Skeletal muscle satellite cell (primary cell): ENCODE measurements at regions not wholly inside any gene's neighbourhood (a gene's known extent, or its start where the extent isn't known, plus 50 kb on each side); places are given as distances from the start of the nearest gene placed in this dataset.
"Not testable (repeated sequence)": the region's sequence is repeated elsewhere in the genome, so short reads cannot be mapped to it uniquely, and the experiment has no call there.

ENCODE experiments used
- H3K27me3 ChIP-seq: 2 replicates; pipeline ENCODE4 v1.7.0; 2013; ENCODE audit warnings: low read length; ENCODE audit not compliant: control insufficient read depth, insufficient read depth
- H3K36me3 ChIP-seq: 2 replicates; pipeline ENCODE4 v1.7.0; 2013; ENCODE audit warnings: mild to moderate bottlenecking, control low read depth, low read length; ENCODE audit not compliant: insufficient read depth
- H3K4me1 ChIP-seq: 2 replicates; pipeline ENCODE4 v1.7.0; 2013; ENCODE audit warnings: low read length; ENCODE audit not compliant: control insufficient read depth, insufficient read depth
- H3K4me2 ChIP-seq: 2 replicates; pipeline ENCODE4 v1.7.0; 2013; ENCODE audit warnings: mild to moderate bottlenecking, low read length
- H3K4me3 ChIP-seq: 2 replicates; pipeline ENCODE4 v1.7.0; 2013; ENCODE audit warnings: low read length
- H3K9ac ChIP-seq: 2 replicates; pipeline ENCODE4 v1.7.0; 2013; ENCODE audit warnings: mild to moderate bottlenecking, low read depth, low read length, moderate library complexity
- H3K9me3 ChIP-seq: replicated peaks from 2 replicates; pipeline ENCODE4 v1.7.0; 2013; ENCODE audit warnings: mild to moderate bottlenecking, control low read depth, low read length

DNA sequence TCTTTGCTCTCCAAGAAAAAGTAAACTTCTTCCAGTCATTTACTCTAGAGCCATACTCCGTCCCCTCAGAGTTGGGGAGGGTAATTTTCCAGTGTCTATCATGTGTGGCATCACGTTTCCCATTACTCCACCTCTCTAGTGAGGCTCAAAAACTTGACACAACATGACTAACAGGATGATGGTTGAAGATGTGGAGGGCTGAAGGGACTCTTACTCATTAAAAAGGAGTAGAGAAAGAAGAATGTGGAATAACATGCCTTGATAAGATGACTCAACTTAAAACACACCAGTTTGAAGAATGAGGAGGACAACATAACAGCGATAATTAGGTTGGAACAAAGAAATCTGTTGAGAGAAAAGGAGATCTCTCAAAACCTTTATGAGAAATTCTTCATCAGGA, 894.3 kb downstream of the OTOL1 start:
- peak overlapping the region; percentile 65 for H3K4me2 ChIP-seq
- no peaks in the 10 kb centered on the region for H3K9me3 ChIP-seq
- H3K9ac ChIP-seq: peak overlapping the region; percentile 70
- H3K4me3 ChIP-seq: peak overlapping the region; percentile 27
- H3K27me3 ChIP-seq: no peaks in the 10 kb centered on the region
- no peaks in the 10 kb centered on the region for H3K36me3 ChIP-seq
- peaks cover 23% of the 10 kb centered on the region for H3K4me1 ChIP-seq

DNA sequence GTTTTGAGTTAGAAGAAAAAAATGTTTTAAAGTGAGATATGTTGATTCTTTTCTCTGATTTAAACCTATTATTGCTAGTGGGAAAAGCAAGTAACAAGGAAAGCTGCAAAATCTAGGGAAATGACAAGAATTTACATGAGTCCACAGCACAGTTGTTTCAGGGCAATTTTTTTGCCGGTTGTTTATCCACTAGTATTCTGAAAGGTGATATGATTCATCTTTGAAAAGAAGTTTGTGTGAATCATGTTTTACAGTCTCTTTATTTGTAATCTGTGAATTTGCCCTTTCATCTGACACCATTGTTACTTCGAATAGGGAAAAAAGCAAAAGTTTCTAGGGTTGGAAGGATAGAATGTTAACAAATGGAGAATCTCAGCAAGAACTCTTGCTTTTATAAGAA, 894.7 kb downstream of the OTOL1 start:
- peak overlapping the region; percentile 65 for H3K4me2 ChIP-seq
- H3K4me1 ChIP-seq: peaks cover 23% of the 10 kb centered on the region
- H3K4me3 ChIP-seq: peak overlapping the region; percentile 27
- no peaks in the 10 kb centered on the region for H3K9me3 ChIP-seq
- no peaks in the 10 kb centered on the region for H3K36me3 ChIP-seq
- no peaks in the 10 kb centered on the region for H3K27me3 ChIP-seq
- H3K9ac ChIP-seq: peak overlapping the region; percentile 70

DNA sequence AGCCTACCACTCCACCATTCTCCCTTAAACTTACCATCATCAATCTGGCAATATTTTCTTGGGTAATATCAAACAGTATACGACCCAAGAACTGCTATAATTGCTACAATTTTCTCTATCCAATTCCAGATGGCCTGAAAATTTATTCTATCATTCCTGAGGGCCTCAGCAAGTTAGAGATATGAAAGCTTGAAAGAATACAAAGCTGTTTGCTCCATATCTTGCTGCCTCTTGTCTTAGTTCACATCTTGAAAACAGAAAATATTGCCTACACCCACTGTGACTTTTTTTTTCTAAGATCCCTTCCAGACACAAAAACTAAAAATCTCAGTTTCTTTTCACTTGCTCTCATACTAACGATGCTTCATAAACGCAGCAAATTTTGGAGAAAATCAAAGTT, 898.9 kb downstream of the OTOL1 start:
- Histone ChIP-seq H3K36me3 (no peaks in the 10 kb centered on the region), H3K9me3 (no peaks in the 10 kb centered on the region), H3K9ac (no peak overlapping the region), H3K4me3 (no peak overlapping the region), H3K4me2 (no peak overlapping the region), H3K4me1 (peaks cover 19% of the 10 kb centered on the region), H3K27me3 (no peaks in the 10 kb centered on the region)

DNA sequence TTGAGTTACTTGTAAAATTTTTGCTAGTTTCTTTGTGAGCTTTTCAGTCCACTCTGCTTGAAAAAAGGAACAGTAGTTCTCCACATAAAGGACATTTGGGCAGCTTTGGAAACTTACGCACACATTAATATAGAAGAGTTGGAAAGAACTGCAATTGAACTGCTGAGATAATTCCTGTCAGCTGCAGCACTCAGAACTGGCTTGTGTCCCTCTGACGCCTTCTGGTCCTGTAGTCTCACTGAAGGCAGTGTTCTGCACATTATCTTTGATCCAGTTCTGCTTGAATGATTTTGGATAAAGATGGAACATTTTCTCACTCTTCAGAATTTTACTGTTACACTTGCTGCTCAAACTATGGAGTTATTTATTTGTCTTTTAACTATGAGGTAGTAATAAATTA, 901.9 kb downstream of the OTOL1 start:
- H3K4me2 ChIP-seq: no peak overlapping the region
- H3K9ac ChIP-seq: no peak overlapping the region
- no peaks in the 10 kb centered on the region for H3K9me3 ChIP-seq
- no peaks in the 10 kb centered on the region for H3K27me3 ChIP-seq
- no peaks in the 10 kb centered on the region for H3K36me3 ChIP-seq
- H3K4me1 ChIP-seq: no peaks in the 10 kb centered on the region
- H3K4me3 ChIP-seq: no peak overlapping the region

DNA sequence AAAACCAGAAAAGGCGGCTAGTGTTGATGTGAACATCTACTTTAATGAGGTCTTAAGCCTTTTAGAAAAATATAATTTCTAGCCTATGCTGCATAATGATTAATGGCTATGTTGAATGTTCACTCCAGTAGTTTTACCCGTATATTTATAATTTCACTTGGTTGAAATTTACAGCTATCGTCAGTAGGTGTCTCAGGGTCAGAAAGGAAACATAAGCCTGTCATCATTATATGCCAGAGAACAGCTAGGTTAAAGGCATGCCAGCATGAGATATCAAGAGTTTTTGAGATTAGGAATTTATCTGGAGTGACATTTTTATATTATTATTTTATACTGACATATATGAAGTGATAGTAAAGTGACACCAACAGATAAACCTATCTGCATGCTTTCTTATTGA, 904.1 kb downstream of the OTOL1 start:
- no peaks in the 10 kb centered on the region for H3K4me1 ChIP-seq
- H3K9ac ChIP-seq: no peak overlapping the region
- H3K4me2 ChIP-seq: no peak overlapping the region
- H3K36me3 ChIP-seq: no peaks in the 10 kb centered on the region
- H3K9me3 ChIP-seq: no peaks in the 10 kb centered on the region
- no peak overlapping the region for H3K4me3 ChIP-seq
- H3K27me3 ChIP-seq: no peaks in the 10 kb centered on the region

DNA sequence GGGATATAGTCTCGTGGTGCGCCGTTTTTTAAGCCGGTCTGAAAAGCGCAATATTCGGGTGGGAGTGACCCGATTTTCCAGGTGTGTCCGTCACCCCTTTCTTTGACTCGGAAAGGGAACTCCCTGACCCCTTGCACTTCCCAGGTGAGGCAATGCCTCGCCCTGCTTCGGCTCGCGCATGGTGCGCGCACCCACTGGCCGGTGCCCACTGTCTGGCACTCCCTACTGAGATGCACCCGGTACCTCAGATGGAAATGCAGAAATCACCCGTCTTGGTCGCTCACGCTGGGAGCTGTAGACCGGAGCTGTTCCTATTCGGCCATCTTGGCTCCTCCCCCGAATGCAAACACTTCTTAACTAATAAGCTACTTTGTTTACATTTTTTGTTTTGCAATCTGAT, 914.9 kb downstream of the OTOL1 start:
- not testable (repeated sequence) for H3K27me3 ChIP-seq, H3K9ac ChIP-seq, H3K4me2 ChIP-seq, H3K36me3 ChIP-seq, H3K9me3 ChIP-seq, H3K4me1 ChIP-seq, H3K4me3 ChIP-seq

DNA sequence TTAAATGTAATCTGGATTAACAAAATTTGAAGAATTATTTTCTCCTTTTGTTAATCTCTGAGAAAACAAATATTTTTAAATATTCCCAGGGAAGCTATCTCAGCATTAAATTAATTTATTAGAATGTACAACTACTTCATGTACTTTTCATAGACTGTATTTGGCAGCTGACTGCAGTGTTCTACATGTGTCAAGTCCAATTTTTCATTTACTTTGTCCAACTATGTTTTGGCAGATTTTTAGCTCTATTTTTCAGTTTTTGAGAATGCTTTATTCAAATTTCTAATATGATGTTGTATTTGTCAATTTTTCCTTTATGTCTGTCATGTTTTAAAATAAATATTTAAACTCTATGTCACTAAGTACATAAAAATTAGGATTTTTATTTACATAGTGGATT, 925.1 kb downstream of the OTOL1 start:
- Histone ChIP-seq H3K4me3 (no peak overlapping the region), H3K4me2 (no peak overlapping the region), H3K9ac (no peak overlapping the region), H3K4me1 (no peaks in the 10 kb centered on the region), H3K27me3 (no peaks in the 10 kb centered on the region), H3K9me3 (no peaks in the 10 kb centered on the region), H3K36me3 (no peaks in the 10 kb centered on the region)

DNA sequence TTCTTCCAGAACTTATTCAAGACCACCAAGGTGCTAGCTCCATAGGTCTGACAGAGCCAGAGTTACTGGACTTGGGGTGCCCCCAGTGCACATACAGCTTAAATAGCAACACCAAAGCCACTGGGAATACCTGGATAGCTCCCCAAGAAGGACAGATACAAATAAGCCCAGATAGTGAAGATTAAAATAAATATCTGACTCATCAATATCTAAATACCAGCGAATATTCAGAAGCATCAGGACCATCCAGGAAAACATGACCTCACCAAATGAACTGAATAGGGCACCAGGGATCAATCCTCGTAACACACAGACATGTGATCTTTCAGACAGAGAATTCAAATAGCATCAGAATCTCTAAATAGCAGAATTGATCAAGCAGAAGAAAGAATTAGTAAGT, 931.6 kb downstream of the OTOL1 start:
- H3K36me3 ChIP-seq: no peaks in the 10 kb centered on the region
- no peaks in the 10 kb centered on the region for H3K4me1 ChIP-seq
- H3K4me3 ChIP-seq: no peak overlapping the region
- H3K4me2 ChIP-seq: no peak overlapping the region
- no peak overlapping the region for H3K9ac ChIP-seq
- H3K27me3 ChIP-seq: no peaks in the 10 kb centered on the region
- H3K9me3 ChIP-seq: no peaks in the 10 kb centered on the region

DNA sequence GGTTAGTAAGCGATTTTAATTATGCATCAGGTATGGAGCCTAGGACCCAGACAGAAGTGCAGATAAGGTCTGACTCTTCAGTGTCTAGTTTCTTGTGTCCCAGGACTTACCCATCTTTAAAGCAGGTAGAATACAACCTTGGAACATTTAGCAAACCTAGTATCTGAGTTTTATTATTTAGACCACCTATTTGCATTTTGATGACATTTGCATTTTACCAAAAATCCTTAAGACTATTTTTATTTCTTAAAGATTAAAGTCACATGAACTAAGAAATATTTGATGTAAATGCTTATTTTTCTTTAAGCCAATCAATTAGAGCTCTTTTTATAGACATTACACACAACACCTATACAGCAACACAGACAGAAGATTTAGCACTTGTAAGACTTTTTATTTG, 939.1 kb downstream of the OTOL1 start:
- no peak overlapping the region for H3K9ac ChIP-seq
- no peaks in the 10 kb centered on the region for H3K4me1 ChIP-seq
- no peak overlapping the region for H3K4me3 ChIP-seq
- no peak overlapping the region for H3K4me2 ChIP-seq
- H3K27me3 ChIP-seq: no peaks in the 10 kb centered on the region
- H3K36me3 ChIP-seq: no peaks in the 10 kb centered on the region
- no peaks in the 10 kb centered on the region for H3K9me3 ChIP-seq

DNA sequence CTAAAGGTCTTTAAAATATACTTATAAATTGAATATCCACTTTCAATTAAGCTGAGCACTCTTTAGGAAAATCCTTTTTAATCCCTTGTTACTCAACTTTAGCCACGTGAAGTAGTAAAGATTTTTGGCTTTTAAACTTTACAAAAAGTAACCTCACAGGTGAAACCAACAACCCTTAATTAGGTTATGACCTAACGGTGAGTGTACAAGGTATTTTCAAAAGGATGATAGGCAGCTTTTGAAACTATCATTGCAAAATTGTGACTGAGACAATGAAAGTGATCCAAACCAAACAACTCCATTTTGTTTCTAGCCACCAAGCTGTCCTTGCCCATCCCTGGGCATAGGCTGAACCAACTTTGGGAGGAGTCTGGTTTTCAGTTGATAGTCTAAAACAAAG, 940.2 kb downstream of the OTOL1 start:
- no peaks in the 10 kb centered on the region for H3K36me3 ChIP-seq
- no peak overlapping the region for H3K9ac ChIP-seq
- H3K4me3 ChIP-seq: no peak overlapping the region
- no peaks in the 10 kb centered on the region for H3K27me3 ChIP-seq
- H3K4me1 ChIP-seq: no peaks in the 10 kb centered on the region
- no peaks in the 10 kb centered on the region for H3K9me3 ChIP-seq
- no peak overlapping the region for H3K4me2 ChIP-seq

DNA sequence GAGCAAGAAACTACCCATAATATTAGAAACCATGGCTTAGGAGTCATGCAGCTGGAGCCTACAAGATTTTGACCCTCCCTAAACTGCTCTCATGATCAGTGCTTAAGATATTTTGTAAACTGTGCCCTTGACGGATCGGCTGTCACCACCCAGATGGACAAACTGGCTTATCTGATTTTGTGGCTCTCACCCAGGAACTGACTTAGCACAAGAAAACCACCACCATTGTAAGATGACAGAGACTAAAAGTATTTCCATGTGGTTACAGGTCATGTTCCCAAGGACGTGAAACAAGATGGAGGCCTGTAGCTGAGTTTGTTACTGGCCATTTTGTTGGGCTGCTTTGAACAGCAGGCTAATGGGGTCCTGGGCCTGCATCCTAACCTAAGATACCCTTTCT, 940.9 kb downstream of the OTOL1 start:
- H3K4me1 ChIP-seq: no peaks in the 10 kb centered on the region
- H3K4me3 ChIP-seq: no peak overlapping the region
- H3K9me3 ChIP-seq: no peaks in the 10 kb centered on the region
- H3K27me3 ChIP-seq: no peaks in the 10 kb centered on the region
- no peak overlapping the region for H3K4me2 ChIP-seq
- H3K9ac ChIP-seq: no peak overlapping the region
- H3K36me3 ChIP-seq: no peaks in the 10 kb centered on the region

DNA sequence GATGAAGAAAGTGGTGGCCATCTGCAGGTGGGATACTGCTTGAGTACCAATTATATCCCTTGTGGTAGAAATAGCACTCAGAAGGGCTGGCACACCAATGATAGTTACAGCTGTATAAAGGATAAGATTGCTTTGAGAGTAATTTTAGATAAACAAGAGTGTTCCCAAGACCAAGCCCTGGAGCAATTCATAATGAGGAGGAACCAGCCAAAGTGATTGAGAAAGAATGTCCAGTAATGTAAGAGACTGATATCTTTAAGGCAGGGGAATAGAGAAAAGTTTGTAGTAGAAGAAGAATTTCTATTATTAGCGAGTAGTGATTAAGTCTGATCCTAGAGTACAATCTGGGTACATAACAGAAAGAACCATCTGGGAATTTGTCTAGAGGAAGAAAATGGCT, 945.1 kb downstream of the OTOL1 start:
- no peak overlapping the region for H3K4me2 ChIP-seq
- no peaks in the 10 kb centered on the region for H3K27me3 ChIP-seq
- H3K4me1 ChIP-seq: no peaks in the 10 kb centered on the region
- H3K9ac ChIP-seq: no peak overlapping the region
- no peaks in the 10 kb centered on the region for H3K36me3 ChIP-seq
- H3K9me3 ChIP-seq: no peaks in the 10 kb centered on the region
- no peak overlapping the region for H3K4me3 ChIP-seq

DNA sequence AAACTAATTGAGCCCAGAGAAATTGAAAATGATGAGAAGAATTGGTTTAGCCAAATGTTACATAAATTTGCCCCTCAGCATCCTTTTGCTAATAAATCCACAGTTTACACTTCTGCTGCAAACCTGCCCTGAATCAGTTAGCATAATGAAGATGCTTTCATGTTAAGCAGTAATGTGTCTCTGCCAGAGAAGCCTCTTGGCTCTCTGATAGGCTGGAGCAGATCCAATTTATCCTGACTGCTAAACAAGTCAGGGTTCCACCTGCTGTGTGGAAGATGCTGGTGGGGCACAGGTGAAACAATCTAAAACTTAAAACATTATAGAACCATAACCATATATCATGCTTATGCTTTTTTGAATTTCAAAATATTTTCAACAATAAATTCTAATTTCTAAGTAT, 946.8 kb downstream of the OTOL1 start:
- H3K36me3 ChIP-seq: no peaks in the 10 kb centered on the region
- no peaks in the 10 kb centered on the region for H3K9me3 ChIP-seq
- H3K4me3 ChIP-seq: no peak overlapping the region
- H3K4me2 ChIP-seq: no peak overlapping the region
- no peaks in the 10 kb centered on the region for H3K4me1 ChIP-seq
- H3K9ac ChIP-seq: no peak overlapping the region
- H3K27me3 ChIP-seq: no peaks in the 10 kb centered on the region
